Fibroblast of the aortic adventitia (primary cell): ENCODE measurements at regions not wholly inside any gene's neighbourhood (a gene's known extent, or its start where the extent isn't known, plus 50 kb on each side); places are given as distances from the start of the nearest gene placed in this dataset.
A peak's percentile ranks its signal among the peaks of the same experiment; 100 is the strongest.

Source experiments
- DNase-seq: peaks from one replicate; pipeline ENCODE4 v3.0.0-alpha.2; 2010; ENCODE audit warnings: low read depth
- H3K4me3 ChIP-seq: 2 replicates; pipeline ENCODE4 v1.5.1; 2011; ENCODE audit warnings: low read depth, mild to moderate bottlenecking, control low read depth, low read length, moderate library complexity
- CTCF ChIP-seq: IDR thresholded peaks from 2 replicates; pipeline ENCODE4 v1.5.1; 2011; ENCODE audit warnings: mild to moderate bottlenecking, low read length, control low read depth, inconsistent platforms; ENCODE audit not compliant: insufficient read depth

GRCh38 chr5:170451747-170452365, 52.0 kb upstream of the KCNIP1 start:
- no peak overlapping the region for H3K4me3 ChIP-seq
- TF ChIP-seq CTCF, result no peak
- DNase-seq, result peak; percentile 54

GRCh38 chr5:170450061-170450669, 53.7 kb upstream of the KCNIP1 start:
- DNase-seq, result no peak
- no peak overlapping the region for H3K4me3 ChIP-seq
- no peak for TF ChIP-seq CTCF

- no peak for DNase-seq
- TF ChIP-seq CTCF, result no peak
- H3K4me3 ChIP-seq, result no peak overlapping the region
Observed at GRCh38 chr5:170449232-170449631, 54.6 kb upstream of the KCNIP1 start.

- no peak for DNase-seq
- no peak for TF ChIP-seq CTCF
- no peak overlapping the region for H3K4me3 ChIP-seq
Observed at GRCh38 chr5:170448221-170448620, 55.6 kb upstream of the KCNIP1 start.

- no peak overlapping the region for H3K4me3 ChIP-seq
- TF ChIP-seq CTCF, result no peak
- no peak for DNase-seq
Observed at GRCh38 chr5:170446365-170446764, 57.2 kb upstream of the KCNMB1 start.

- DNase-seq, result no peak
- no peak overlapping the region for H3K4me3 ChIP-seq
- TF ChIP-seq CTCF, result no peak
Observed at GRCh38 chr5:170445936-170446335, 56.8 kb upstream of the KCNMB1 start.

GRCh38 chr5:170444969-170445505, 55.9 kb upstream of the KCNMB1 start:
- TF ChIP-seq CTCF, result no peak
- DNase-seq, result no peak
- no peak overlapping the region for H3K4me3 ChIP-seq
